HG02884 (cell line): ENCODE measurements at regions not wholly inside any gene's neighbourhood (a gene's known extent, or its start where the extent isn't known, plus 50 kb on each side); places are given as distances from the start of the nearest gene placed in this dataset.

ENCODE experiments used
- ATAC-seq: cut with Tn5 transposase; IDR thresholded peaks from one replicate; pipeline ENCODE4 v1.9.1; 2021; ENCODE audit warnings: mild to moderate bottlenecking, moderate library complexity; ENCODE audit not compliant: unreplicated experiment

GRCh38 chr9:7258688-7259396 lies 501.1 kb downstream of the KDM4C start:
- no peak for ATAC-seq

- ATAC-seq, result no peak
Measured at GRCh38 chr9:7246917-7247522, 489.2 kb downstream of the KDM4C start.

GRCh38 chr9:7245976-7246580 lies 488.3 kb downstream of the KDM4C start:
- ATAC-seq, result no peak

GRCh38 chr9:7243838-7244237 lies 486.1 kb downstream of the KDM4C start:
- no peak for ATAC-seq

DNA sequence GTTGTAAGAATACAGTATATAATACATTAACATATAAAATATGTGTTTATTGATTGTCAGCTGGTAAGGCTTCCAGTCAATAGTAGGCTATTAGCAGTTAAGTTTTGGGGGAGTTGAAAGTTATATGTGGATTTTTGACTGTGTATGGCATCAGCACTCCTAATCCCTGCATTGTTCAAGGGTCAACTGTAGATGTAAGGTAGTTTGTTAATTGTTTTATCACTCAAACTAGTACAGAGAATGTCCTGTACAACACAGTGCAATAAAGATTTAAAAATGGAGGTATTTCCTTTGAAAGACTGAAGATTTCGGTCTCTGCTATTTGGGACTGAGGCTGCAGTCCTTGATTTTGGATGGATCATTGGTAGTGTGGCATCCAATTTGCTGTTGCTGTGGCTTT lies 484.4 kb downstream of the KDM4C start:
- no peak for ATAC-seq

DNA sequence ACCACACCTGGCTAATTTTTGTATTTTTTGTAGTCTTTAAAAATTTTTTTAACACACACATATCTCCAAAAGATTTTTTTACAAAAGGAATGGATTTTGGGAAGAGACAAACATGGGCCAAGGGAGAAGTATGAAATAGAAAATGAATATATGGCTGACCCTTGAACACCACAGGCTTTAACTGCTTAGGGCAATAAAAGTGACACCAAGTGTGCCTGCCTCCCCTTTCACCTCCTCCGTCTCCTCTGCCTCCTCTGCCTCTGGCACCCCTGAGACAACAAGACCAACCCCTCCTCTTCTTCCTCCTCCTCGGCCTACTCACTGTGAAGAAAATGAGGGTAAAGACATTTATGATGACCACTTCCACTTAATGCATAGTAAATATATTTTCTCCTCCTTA lies 483.9 kb downstream of the KDM4C start:
- ATAC-seq, result no peak

DNA sequence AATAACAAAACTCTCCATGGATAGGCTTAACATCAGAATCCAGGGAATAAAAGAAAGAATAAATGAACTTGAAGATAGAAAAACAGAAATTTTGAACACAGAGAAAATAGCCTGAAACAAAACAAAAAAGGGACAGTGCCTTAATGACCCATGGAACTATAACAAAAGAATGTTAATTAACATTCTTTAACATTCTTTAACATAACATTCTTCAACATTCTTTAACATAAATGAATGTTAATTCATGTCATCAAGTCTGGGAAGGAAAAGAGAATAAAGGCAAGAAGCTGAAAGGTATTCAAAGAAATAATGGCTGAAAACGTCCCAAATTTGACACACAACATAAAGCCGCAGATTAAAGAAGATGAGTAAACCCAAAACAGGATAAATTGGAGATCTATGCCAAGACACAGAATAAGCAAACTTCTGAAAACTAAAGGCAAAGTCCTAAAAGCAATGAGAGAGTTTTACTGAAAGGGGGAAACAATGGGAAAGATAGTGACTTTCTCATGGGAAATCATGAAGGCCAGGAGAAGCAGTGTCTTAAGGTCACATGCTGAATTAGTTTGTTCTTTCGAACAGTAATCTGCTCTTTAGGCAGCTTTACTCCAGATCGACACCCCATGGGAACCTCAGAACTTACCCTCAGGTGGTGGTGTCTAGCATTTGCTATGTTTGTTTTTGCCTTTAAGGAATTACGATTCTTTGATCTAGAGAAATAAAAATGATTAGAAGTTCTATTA lies 483.0 kb downstream of the KDM4C start:
- no peak for ATAC-seq

GRCh38 chr9:7239708-7240107 lies 481.9 kb downstream of the KDM4C start:
- no peak for ATAC-seq

- no peak for ATAC-seq
Measured at GRCh38 chr9:7238247-7238637, 480.5 kb downstream of the KDM4C start.

DNA sequence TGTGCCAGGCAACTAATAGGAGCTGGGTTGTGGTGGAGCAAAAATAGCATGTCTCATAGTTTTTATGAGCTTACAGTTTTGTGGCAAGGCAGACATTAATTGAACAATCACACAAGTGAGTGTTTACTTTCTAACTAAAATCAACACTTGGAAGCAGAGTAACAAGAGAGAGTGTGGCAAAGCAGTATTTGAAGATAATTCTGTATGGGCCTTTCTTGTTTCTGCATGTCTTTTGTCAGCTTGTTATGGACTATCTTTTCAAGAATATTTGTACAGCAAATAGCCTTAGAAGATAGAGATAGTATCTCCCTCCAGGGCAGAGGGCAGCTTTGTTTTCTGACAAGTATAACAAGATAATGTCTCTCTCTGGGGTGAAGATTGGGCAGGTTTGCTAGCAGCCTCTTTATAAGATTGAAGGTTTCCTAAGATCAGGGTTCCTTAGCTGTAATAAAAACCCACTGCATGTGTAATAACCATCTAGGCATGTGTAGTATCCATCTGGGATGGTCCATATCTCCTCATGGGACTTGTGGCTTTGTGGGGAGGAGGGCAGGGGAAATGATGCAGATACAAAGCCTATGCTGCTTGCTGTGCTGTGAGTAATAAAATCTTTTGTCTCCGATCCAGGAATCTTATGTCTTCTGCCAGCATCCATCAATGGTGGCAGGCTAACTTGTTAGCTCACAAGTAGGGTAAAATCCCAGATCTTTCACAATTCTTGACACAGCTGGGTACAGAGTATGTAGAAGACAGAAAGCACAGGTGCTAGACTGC lies 479.9 kb downstream of the KDM4C start:
- ATAC-seq, result no peak

DNA sequence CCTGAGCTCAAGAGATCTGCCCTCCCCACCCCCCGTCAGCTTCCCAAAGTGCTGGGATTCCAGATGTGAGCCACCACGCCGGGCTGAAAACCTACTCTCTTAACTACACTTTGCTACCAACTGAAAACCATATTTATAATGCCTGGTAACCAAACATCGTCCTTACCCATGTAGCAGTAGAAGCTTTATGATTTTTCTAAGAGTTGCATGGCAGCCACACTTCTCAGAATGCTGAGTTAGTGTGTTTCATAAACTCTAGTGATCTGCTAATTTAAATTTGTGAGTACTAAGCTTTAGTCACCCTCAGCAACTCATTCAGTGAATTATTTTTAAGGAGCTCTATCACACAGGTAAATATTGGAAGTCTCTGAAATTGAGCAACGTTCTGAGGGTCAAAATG lies 478.4 kb downstream of the KDM4C start:
- no peak for ATAC-seq

DNA sequence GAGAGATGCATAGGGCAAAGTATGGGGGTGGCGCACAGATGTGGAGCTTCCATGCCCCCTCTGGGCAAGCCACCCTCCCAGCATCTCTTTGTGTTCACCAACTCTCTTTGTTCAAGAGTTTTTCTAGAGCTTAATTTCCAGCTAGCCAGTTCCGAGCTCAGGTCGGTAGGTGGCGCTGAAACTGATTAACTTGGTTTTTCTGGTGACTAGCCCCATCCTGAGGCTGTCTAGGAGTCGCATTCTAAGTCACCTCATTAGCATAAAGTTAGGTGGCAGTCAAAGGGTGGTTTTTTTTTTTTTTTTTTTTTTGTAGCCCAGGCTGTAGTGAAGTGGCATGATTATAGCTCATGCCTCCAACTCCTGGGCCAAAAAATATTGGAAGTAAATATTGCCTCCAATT lies 476.4 kb downstream of the KDM4C start:
- peak; percentile 78 for ATAC-seq

GRCh38 chr9:7229571-7229970 lies 471.8 kb downstream of the KDM4C start:
- ATAC-seq, result no peak

- ATAC-seq, result no peak
Measured at GRCh38 chr9:7228726-7229125, 471.0 kb downstream of the KDM4C start.

- ATAC-seq, result no peak
Measured at GRCh38 chr9:7227951-7228350, 470.2 kb downstream of the KDM4C start.

DNA sequence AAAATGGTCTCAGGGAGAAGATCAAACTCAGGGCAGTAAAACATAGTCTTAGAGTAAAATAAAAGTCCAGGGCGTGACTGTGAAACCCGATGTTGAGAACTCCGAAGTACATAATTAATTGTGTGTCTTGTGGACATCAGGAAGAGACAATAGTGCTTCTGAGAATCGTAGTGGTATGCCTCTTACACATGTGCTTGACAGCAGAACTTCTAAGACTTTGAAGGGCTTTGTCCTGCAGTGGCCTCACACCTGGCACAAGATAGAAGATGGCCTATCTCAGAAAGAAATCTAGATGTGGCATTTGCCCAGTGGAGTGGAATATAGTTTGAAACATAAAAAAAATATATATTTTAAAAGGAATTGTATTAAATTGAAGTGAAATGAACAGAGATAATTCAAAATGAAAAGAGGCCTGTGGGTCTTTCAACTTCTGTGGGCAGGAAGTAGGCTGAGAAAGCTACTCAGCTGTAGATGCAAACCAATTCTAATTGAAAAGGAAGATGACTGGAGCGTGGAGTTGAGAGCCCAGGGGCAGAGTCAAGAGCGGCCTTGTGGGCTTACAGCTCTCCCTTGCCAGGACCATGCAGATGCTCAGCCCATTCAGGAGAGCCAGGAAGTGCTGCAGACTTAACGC lies 468.4 kb downstream of the KDM4C start:
- ATAC-seq, result no peak
